H1 (cell line): ENCODE measurements at regions not wholly inside any gene's neighbourhood (a gene's known extent, or its start where the extent isn't known, plus 50 kb on each side); places are given as distances from the start of the nearest gene placed in this dataset.

ENCODE experiments used
- CTCF ChIA-PET: fragments of 300-600 bp; sonication (Branson Sonifier 250); formaldehyde crosslinking; loops from one replicate; lab custom pipeline; 2021; ENCODE audit not compliant: partially characterized antibody; lab: Charles Lee
- POLR2A ChIA-PET: fragments of 300-600 bp; sonication (Branson Sonifier 250); formaldehyde crosslinking; loops from one replicate; lab custom pipeline; 2021; ENCODE audit warnings: inconsistent platforms; ENCODE audit not compliant: partially characterized antibody; lab: Charles Lee
- DNase-seq, 2 experiments: peaks; one replicate each; pipeline versions ENCODE4 v3.0.0 to v3.0.0-alpha.2; 2010 to 2022; ENCODE audit warnings: low spot score in 2 of 2, low read depth in 1 of 2, mixed read lengths in 1 of 2
- FAIRE-seq: peaks from 2 replicates; lab custom pipeline; 2011; peaks lifted over from hg19 to GRCh38; lab: Jason Lieb, UNC
- H2AFZ ChIP-seq: 2 replicates; pipeline ENCODE4 v1.8.1; 2012; ENCODE audit warnings: low read length, inconsistent platforms
- H2AK5ac ChIP-seq: 2 replicates; pipeline ENCODE4 v1.6.1; 2013; ENCODE audit warnings: low read depth, low read length
- H2BK120ac ChIP-seq: replicated peaks from 2 replicates; pipeline ENCODE3; 2013; ENCODE audit warnings: low read depth, low read length, inconsistent platforms
- H2BK12ac ChIP-seq: 2 replicates; pipeline ENCODE4 v1.6.1; 2013; ENCODE audit warnings: low read depth, low read length
- H2BK15ac ChIP-seq: 2 replicates; pipeline ENCODE4 v1.6.1; 2013; ENCODE audit warnings: low read length
- H2BK20ac ChIP-seq: 2 replicates; pipeline ENCODE4 v1.6.1; 2013; ENCODE audit warnings: low read length
- H2BK5ac ChIP-seq: 2 replicates; pipeline ENCODE4 v1.6.1; 2013; ENCODE audit warnings: low read depth, low read length
- H3K14ac ChIP-seq: 2 replicates; pipeline ENCODE4 v1.6.1; 2013; ENCODE audit warnings: inconsistent platforms; ENCODE audit not compliant: insufficient read length
- H3K18ac ChIP-seq: 2 replicates; pipeline ENCODE4 v1.6.1; 2013; ENCODE audit warnings: low read length; ENCODE audit errors: extremely low read depth
- H3K23ac ChIP-seq: 2 replicates; pipeline ENCODE4 v1.6.1; 2013; ENCODE audit warnings: inconsistent platforms; ENCODE audit not compliant: insufficient read length
- H3K23me2 ChIP-seq: 2 replicates; pipeline ENCODE4 v1.6.1; 2013; ENCODE audit warnings: low read depth, low read length
- H3K27ac ChIP-seq: 2 replicates; pipeline ENCODE4 v1.6.1; 2011; ENCODE audit warnings: low read depth, low read length, inconsistent platforms
- H3K27me3 ChIP-seq, 4 experiments: replicated peaks in 1 of 4; 1 replicate in 1 of 4; 2 replicates in 3 of 4; pipeline versions ENCODE4 v1.6.1 to v1.8.1; 2011 to 2013; ENCODE audit warnings: low read length in 3 of 4, mild to moderate bottlenecking in 3 of 4, inconsistent platforms in 2 of 4, mixed read lengths in 2 of 4, moderate library complexity in 1 of 4; ENCODE audit not compliant: control insufficient read depth in 3 of 4, insufficient read depth in 3 of 4; ENCODE audit errors: extremely low read depth in 1 of 4
- H3K36me3 ChIP-seq, 4 experiments: 2 replicates each; pipeline versions ENCODE4 v1.6.1 to v1.8.1; 2011 to 2013; ENCODE audit warnings: mild to moderate bottlenecking in 4 of 4, low read length in 3 of 4, moderate library complexity in 2 of 4, control low read depth in 1 of 4, inconsistent platforms in 1 of 4; ENCODE audit not compliant: insufficient read depth in 4 of 4, control insufficient read depth in 2 of 4
- H3K4ac ChIP-seq: replicated peaks from 2 replicates; pipeline ENCODE3; 2013; ENCODE audit warnings: low read length, low read depth, mixed read lengths, inconsistent platforms; ENCODE audit not compliant: insufficient read length
- H3K4me1 ChIP-seq, 4 experiments: replicated peaks in 1 of 4; 1 replicate in 1 of 4; 2 replicates in 3 of 4; pipeline versions ENCODE4 v1.6.1 to v1.8.1; 2011 to 2013; ENCODE audit warnings: low read length in 3 of 4, inconsistent platforms in 2 of 4, mixed read lengths in 1 of 4; ENCODE audit not compliant: insufficient read depth in 4 of 4, control insufficient read depth in 3 of 4
- H3K4me2 ChIP-seq, 2 experiments: 2 replicates each; pipeline versions ENCODE4 v1.6.1 to v1.8.1; 2011 to 2013; ENCODE audit warnings: low read depth in 2 of 2, low read length in 2 of 2, control low read depth in 1 of 2, inconsistent platforms in 1 of 2, mild to moderate bottlenecking in 1 of 2; ENCODE audit not compliant: insufficient read depth in 1 of 2
- H3K4me3 ChIP-seq, 4 experiments: fragments of 200-600, 300-600 bp in 1 of 4; sonication (generic), shearing (Covaris generic), sonication (Bioruptor Twin) in 1 of 4; 2 replicates each; pipeline versions ENCODE4 v1.5.1 to v1.8.1; 2011 to 2016; ENCODE audit warnings: low read length in 4 of 4, low read depth in 3 of 4, control low read depth in 2 of 4, inconsistent platforms in 2 of 4, mild to moderate bottlenecking in 2 of 4, mixed read lengths in 1 of 4, moderate library complexity in 1 of 4; ENCODE audit not compliant: insufficient read depth in 2 of 4; ENCODE audit errors: extremely low read depth in 1 of 4
- H3K56ac ChIP-seq: replicated peaks from 2 replicates; pipeline ENCODE3; 2013; ENCODE audit warnings: low read depth, mild to moderate bottlenecking, mixed read lengths, low read length, inconsistent platforms; ENCODE audit not compliant: insufficient read length
- H3K79me1 ChIP-seq: 2 replicates; pipeline ENCODE4 v1.6.1; 2013; ENCODE audit warnings: low read depth, low read length, control low read depth
- H3K79me2 ChIP-seq, 2 experiments: 2 replicates each; pipeline versions ENCODE4 v1.6.1 to v1.8.1; 2012 to 2013; ENCODE audit warnings: low read length in 2 of 2, mild to moderate bottlenecking in 2 of 2, inconsistent platforms in 1 of 2; ENCODE audit not compliant: insufficient read depth in 2 of 2, control insufficient read depth in 1 of 2
- H3K9ac ChIP-seq, 4 experiments: replicated peaks in 1 of 4; 1 replicate in 1 of 4; 2 replicates in 3 of 4; pipeline versions ENCODE4 v1.6.1 to v1.8.1; 2011 to 2013; ENCODE audit warnings: low read depth in 3 of 4, low read length in 3 of 4, control low read depth in 2 of 4, mild to moderate bottlenecking in 2 of 4, moderate library complexity in 2 of 4, inconsistent platforms in 1 of 4; ENCODE audit errors: extremely low read depth in 1 of 4
- H3K9me3 ChIP-seq, 2 experiments: 2 replicates each; pipeline versions ENCODE4 v1.6.1 to v1.8.1; 2012 to 2013; ENCODE audit warnings: mild to moderate bottlenecking in 2 of 2, moderate library complexity in 2 of 2, control low read depth in 1 of 2, inconsistent platforms in 1 of 2, low read depth in 1 of 2, low read length in 1 of 2, mixed read lengths in 1 of 2; ENCODE audit not compliant: insufficient read depth in 2 of 2
- H4K20me1 ChIP-seq, 2 experiments: replicated peaks in 1 of 2; 2 replicates each; pipeline versions ENCODE3 to v1.8.1; 2011 to 2013; ENCODE audit warnings: inconsistent platforms in 2 of 2, low read length in 2 of 2, mild to moderate bottlenecking in 1 of 2; ENCODE audit not compliant: insufficient read depth in 2 of 2, control insufficient read depth in 1 of 2
- H4K5ac ChIP-seq: 2 replicates; pipeline ENCODE4 v1.6.1; 2013; ENCODE audit warnings: low read length, low read depth, mixed read lengths, inconsistent platforms; ENCODE audit not compliant: insufficient read length
- H4K8ac ChIP-seq: 2 replicates; pipeline ENCODE4 v1.8.0; 2013; ENCODE audit warnings: mild to moderate bottlenecking, moderate library complexity, low read length, inconsistent platforms; ENCODE audit not compliant: insufficient read depth; ENCODE audit errors: extremely low read depth
- H4K91ac ChIP-seq: replicated peaks from 2 replicates; pipeline ENCODE3; 2013; ENCODE audit warnings: low read length, mixed read lengths, inconsistent platforms; ENCODE audit not compliant: insufficient read length
- CEBPB ChIP-seq: IDR thresholded peaks from 2 replicates; pipeline ENCODE4 v1.6.1; 2012; ENCODE audit warnings: low read depth, low read length
- GABPA ChIP-seq: IDR thresholded peaks from 2 replicates; pipeline ENCODE4 v1.6.1; 2011; ENCODE audit warnings: mild to moderate bottlenecking, low read length, moderate library complexity, borderline replicate concordance; ENCODE audit not compliant: insufficient read depth
- JUN ChIP-seq: IDR thresholded peaks from 2 replicates; pipeline ENCODE4 v1.6.1; 2011; ENCODE audit warnings: low read depth, mild to moderate bottlenecking, improper control_type of control experiment, low read length
- KDM4A ChIP-seq: IDR thresholded peaks from one replicate; pipeline ENCODE4 v1.7.1; 2012; ENCODE audit warnings: low read depth, mild to moderate bottlenecking, moderate library complexity, low read length, inconsistent platforms; ENCODE audit not compliant: severe bottlenecking
- MAFK ChIP-seq: IDR thresholded peaks from 2 replicates; pipeline ENCODE4 v1.6.1; 2012; ENCODE audit warnings: low read depth, mild to moderate bottlenecking, improper control_type of control experiment, low read length
- MAX ChIP-seq: IDR thresholded peaks from 2 replicates; pipeline ENCODE4 v1.6.1; 2012; ENCODE audit warnings: inconsistent platforms
- NANOG ChIP-seq: IDR thresholded peaks from 2 replicates; pipeline ENCODE4 v1.6.1; 2011; ENCODE audit warnings: low read length, low read depth, mild to moderate bottlenecking, inconsistent platforms; ENCODE audit not compliant: insufficient read depth, poor library complexity, severe bottlenecking
- PHF8 ChIP-seq: fragments of 200-600 bp; sonication (generic); conservative IDR thresholded peaks from 2 replicates; pipeline ENCODE4 v1.7.1; 2012; ENCODE audit warnings: low read depth, mild to moderate bottlenecking, inconsistent platforms, low read length, moderate library complexity
- RNF2 ChIP-seq: fragments of 200-900, 300-1000 bp; sonication (generic); IDR thresholded peaks from 2 replicates; pipeline ENCODE4 v1.7.1; 2016; ENCODE audit warnings: borderline replicate concordance, low read depth, mild to moderate bottlenecking, antibody characterized with exemption, low read length; ENCODE audit not compliant: poor library complexity, severe bottlenecking; ENCODE audit errors: missing control alignments
- SIX5 ChIP-seq: IDR thresholded peaks from 2 replicates; pipeline ENCODE4 v1.6.1; 2011; ENCODE audit warnings: mild to moderate bottlenecking, low read depth, low read length
- SP4 ChIP-seq: IDR thresholded peaks from 2 replicates; pipeline ENCODE4 v1.6.1; 2012; ENCODE audit warnings: low read length, inconsistent platforms
- SUZ12 ChIP-seq: fragments of 200-600 bp; sonication (generic); IDR thresholded peaks from 2 replicates; pipeline ENCODE4 v1.6.1; 2012; ENCODE audit warnings: mild to moderate bottlenecking, inconsistent platforms, low read length, moderate library complexity, mixed read lengths
- TBP ChIP-seq: IDR thresholded peaks from 2 replicates; pipeline ENCODE4 v1.6.1; 2011; ENCODE audit warnings: low read depth, low read length, improper control_type of control experiment
- TCF12 ChIP-seq: IDR thresholded peaks from 2 replicates; pipeline ENCODE4 v1.6.1; 2011; ENCODE audit warnings: low read depth, mild to moderate bottlenecking, low read length
- WGBS, 2 experiments: shearing (Covaris generic) in 1 of 2; methylation state at CpG; one replicate each; pipeline versions ENCODE4 v1.1.6 to v1.1.7; 2013 to 2015; ENCODE audit warnings: low lambda C conversion rate in 2 of 2, mixed read lengths in 2 of 2, inconsistent platforms in 1 of 2, low coverage in 1 of 2, missing lambda C conversion rate in 1 of 2; ENCODE audit not compliant: insufficient replicate concordance in 2 of 2, insufficient coverage in 1 of 2, insufficient read length in 1 of 2; ENCODE audit errors: extremely low coverage in 1 of 2, missing lambda C conversion rate in 1 of 2; 5-methylcytosine and 5-hydroxymethylcytosine counted together

DNA sequence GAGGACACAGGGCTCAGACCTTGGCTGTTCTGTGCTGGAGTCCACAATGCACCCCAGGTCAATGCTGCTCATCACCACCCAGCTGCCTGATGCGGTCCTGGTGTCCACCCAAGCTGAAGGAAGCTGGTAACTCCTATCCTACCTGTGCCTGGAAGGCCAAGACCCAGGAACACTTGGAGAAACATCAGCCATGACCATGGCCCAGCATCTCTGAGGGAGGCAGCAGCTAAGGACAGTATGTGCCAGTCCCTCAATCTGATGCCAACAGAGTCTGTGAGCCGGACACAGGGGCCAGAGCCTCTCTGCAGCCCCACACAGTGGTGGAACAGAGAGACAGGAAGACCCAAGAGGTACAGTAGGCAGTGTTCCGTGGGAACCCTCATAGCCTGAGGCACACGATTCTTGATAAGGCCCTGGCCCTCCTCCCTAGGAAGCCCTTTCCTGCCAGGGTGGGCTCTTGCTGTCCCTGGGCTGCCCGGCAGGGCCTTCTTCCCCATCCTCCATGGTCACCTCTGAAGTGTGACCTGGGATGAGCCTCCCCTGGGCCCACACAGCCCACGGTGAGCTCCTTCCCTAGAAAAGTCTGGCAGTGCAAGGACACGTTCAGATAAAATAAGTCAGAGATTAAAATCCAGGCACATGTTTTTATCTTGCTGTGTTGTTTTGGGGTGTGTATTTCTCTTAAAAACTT is 170.7 kb downstream of the THBS2 start:
- H2BK20ac ChIP-seq, result no peak overlapping the region
- ChIA-PET POLR2A (no interaction called here), CTCF (interaction anchor here (1.2 to 1.7 kb wide), 4 partner anchors 10 to 63 kb away, joined by 3 to 5 read pairs (median 4); no protein-coding TSS in a partner anchor)
- H3K23ac ChIP-seq, result no peak overlapping the region
- no peak overlapping the region for H3K18ac ChIP-seq
- H4K8ac ChIP-seq, result no peak overlapping the region
- H3K79me1 ChIP-seq, result no peaks in the 10 kb centered on the region
- H3K36me3 ChIP-seq, result no peaks in the 10 kb centered on the region
- FAIRE-seq (no peak), DNase-seq (no peak)
- H3K27me3 ChIP-seq, result no peaks in the 10 kb centered on the region
- H4K91ac ChIP-seq, result no peak overlapping the region
- no peaks in the 10 kb centered on the region for H3K79me2 ChIP-seq
- no peak overlapping the region for H3K14ac ChIP-seq
- H2BK120ac ChIP-seq, result no peak overlapping the region
- H2BK5ac ChIP-seq, result no peak overlapping the region
- no peak overlapping the region for H3K4me2 ChIP-seq
- WGBS, 2 experiments, result 96% methylated on average over 7 of the region's 7 CpGs; no CpG with 5 or more reads in 1 of the 2 experiments
- H3K4ac ChIP-seq, result no peak overlapping the region
- H2BK12ac ChIP-seq, result no peak overlapping the region
- no peak overlapping the region for H2AFZ ChIP-seq
- H2BK15ac ChIP-seq, result no peak overlapping the region
- H4K20me1 ChIP-seq, result no peaks in the 10 kb centered on the region
- H3K9ac ChIP-seq, result no peak overlapping the region
- no peak overlapping the region for H3K4me3 ChIP-seq
- no peaks in the 10 kb centered on the region for H3K23me2 ChIP-seq
- no peak overlapping the region for H3K27ac ChIP-seq
- no peak overlapping the region for H3K56ac ChIP-seq
- H2AK5ac ChIP-seq, result no peak overlapping the region
- peaks cover 0 to 5% (median 0%) of the 10 kb centered on the region in 4 experiments; a peak in 2 of 7 replicates for H3K4me1 ChIP-seq
- no peak overlapping the region for H4K5ac ChIP-seq
- H3K9me3 ChIP-seq, result no peaks in the 10 kb centered on the region
- no peak for TF ChIP-seq NANOG
- TF ChIP-seq CEBPB, result no peak
- TF ChIP-seq SIX5, result no peak
- TF ChIP-seq GABPA, result no peak
- no peak for TF ChIP-seq MAX
- no peak for TF ChIP-seq PHF8
- no peak for TF ChIP-seq MAFK
- TF ChIP-seq RNF2, result no peak
- TF ChIP-seq JUN, result no peak
- no peak for TF ChIP-seq KDM4A
- no peak for TF ChIP-seq TBP
- TF ChIP-seq SP4, result no peak
- no peak for TF ChIP-seq SUZ12
- TF ChIP-seq TCF12, result no peak
